Stimulated activated naive B cell treated with anti-CD40 and anti-IgM and Interleukin-4, amounts not matched to agents 10 μg/mL and 1 μg/mL and 100 μg/mL, for 72 hours (primary cell): ENCODE measurements at regions not wholly inside any gene's neighbourhood (a gene's known extent, or its start where the extent isn't known, plus 50 kb on each side); places are given as distances from the start of the nearest gene placed in this dataset.

Experiments used
- ATAC-seq, 2 donors: fragments of 150-1000 bp; cut with Tn5 transposase; replicated peaks; 2 replicates each; pipeline ENCODE4 v1.10.0; 2021; ENCODE audit warnings: moderate library complexity in 1 of 2
- DNase-seq: peaks from one replicate; pipeline ENCODE4 v3.0.0; 2021
- H3K27ac Mint-ChIP-seq: one replicate; pipeline ENCODE4 v1.8.0; 2022; ENCODE audit warnings: mild to moderate bottlenecking, mixed read lengths
- H3K27me3 Mint-ChIP-seq, 2 donors: one replicate each; pipeline ENCODE4 v1.8.0; 2022; ENCODE audit warnings: mixed read lengths in 2 of 2
- H3K36me3 Mint-ChIP-seq, 2 donors: one replicate each; pipeline ENCODE4 v1.8.0; 2022; ENCODE audit warnings: mixed read lengths in 2 of 2, mild to moderate bottlenecking in 1 of 2
- H3K4me1 Mint-ChIP-seq, 2 donors: one replicate each; pipeline ENCODE4 v1.8.0; 2022; ENCODE audit warnings: mixed read lengths in 2 of 2, mild to moderate bottlenecking in 1 of 2
- H3K4me3 Mint-ChIP-seq, 2 donors: one replicate each; pipeline ENCODE4 v1.8.0; 2022; ENCODE audit warnings: mild to moderate bottlenecking in 2 of 2, mixed read lengths in 2 of 2, moderate library complexity in 1 of 2
- H3K9me3 Mint-ChIP-seq, 2 donors: one replicate each; pipeline ENCODE4 v1.8.0; 2022; ENCODE audit warnings: mixed read lengths in 2 of 2, mild to moderate bottlenecking in 1 of 2

- DNase-seq, result no peak
- peaks cover 0 to 7% of the 10 kb centered on the region in 2 donors for H3K4me1 Mint-ChIP-seq
- H3K27me3 Mint-ChIP-seq, result no peaks in the 10 kb centered on the region
- no peak for ATAC-seq
- H3K9me3 Mint-ChIP-seq, result no peaks in the 10 kb centered on the region
- H3K27ac Mint-ChIP-seq, result peak overlapping the region; percentile 21
- H3K36me3 Mint-ChIP-seq, result no peaks in the 10 kb centered on the region
- no peak overlapping the region for H3K4me3 Mint-ChIP-seq
Observed at GRCh38 chr7:37796138-37796775, 52.1 kb upstream of the NME8 start.
